HuH-7.5 (cell line): ENCODE measurements at regions not wholly inside any gene's neighbourhood (a gene's known extent, or its start where the extent isn't known, plus 50 kb on each side); places are given as distances from the start of the nearest gene placed in this dataset.
"Not testable (repeated sequence)": the region's sequence is repeated elsewhere in the genome, so short reads cannot be mapped to it uniquely, and the experiment has no call there.

ENCODE experiments used
- DNase-seq: peaks from one replicate; pipeline ENCODE4 v3.0.0; 2011; ENCODE audit warnings: low spot score

- DNase-seq, result not testable (repeated sequence)
Observed at GRCh38 chr17:30686538-30687479, 137.7 kb downstream of the CRLF3 start.

- not testable (repeated sequence) for DNase-seq
Observed at GRCh38 chr17:30682280-30682679, 142.2 kb downstream of the CRLF3 start.

- not testable (repeated sequence) for DNase-seq
Observed at GRCh38 chr17:30680681-30681080, 143.8 kb downstream of the CRLF3 start.

GRCh38 chr17:30677550-30678249, 146.8 kb downstream of the CRLF3 start:
- DNase-seq, result no peak

GRCh38 chr17:30675777-30676492, 148.6 kb downstream of the CRLF3 start:
- not testable (repeated sequence) for DNase-seq

- DNase-seq, result not testable (repeated sequence)
Observed at GRCh38 chr17:30669217-30669649, 155.3 kb downstream of the CRLF3 start.

- not testable (repeated sequence) for DNase-seq
Observed at GRCh38 chr17:30668360-30669181, 155.9 kb downstream of the CRLF3 start.

- DNase-seq, result not testable (repeated sequence)
Observed at GRCh38 chr17:30667657-30668359, 156.7 kb downstream of the CRLF3 start.

GRCh38 chr17:30666838-30667656, 157.4 kb downstream of the CRLF3 start:
- not testable (repeated sequence) for DNase-seq

- not testable (repeated sequence) for DNase-seq
Observed at GRCh38 chr17:30663727-30664455, 160.6 kb downstream of the CRLF3 start.

- not testable (repeated sequence) for DNase-seq
Observed at GRCh38 chr17:30657148-30657547, 167.3 kb downstream of the CRLF3 start.

GRCh38 chr17:30653038-30653437, 171.5 kb downstream of the CRLF3 start:
- not testable (repeated sequence) for DNase-seq

- DNase-seq, result not testable (repeated sequence)
Observed at GRCh38 chr17:30650149-30650548, 172.9 kb downstream of the GOSR1 start.

GRCh38 chr17:30648015-30648620, 170.9 kb downstream of the GOSR1 start:
- not testable (repeated sequence) for DNase-seq

GRCh38 chr17:30645875-30646274, 168.7 kb downstream of the GOSR1 start:
- not testable (repeated sequence) for DNase-seq

- not testable (repeated sequence) for DNase-seq
Observed at GRCh38 chr17:30644713-30645112, 167.5 kb downstream of the GOSR1 start.

GRCh38 chr17:30644287-30644686, 167.1 kb downstream of the GOSR1 start:
- DNase-seq, result not testable (repeated sequence)

GRCh38 chr17:30641428-30641827, 164.2 kb downstream of the GOSR1 start:
- DNase-seq, result not testable (repeated sequence)
